Fibroblast of the aortic adventitia (primary cell): ENCODE measurements at regions not wholly inside any gene's neighbourhood (a gene's known extent, or its start where the extent isn't known, plus 50 kb on each side); places are given as distances from the start of the nearest gene placed in this dataset.
A peak's percentile ranks its signal among the peaks of the same experiment; 100 is the strongest.

Experiments
- DNase-seq: peaks from one replicate; pipeline ENCODE4 v3.0.0-alpha.2; 2010; ENCODE audit warnings: low read depth
- H3K4me3 ChIP-seq: 2 replicates; pipeline ENCODE4 v1.5.1; 2011; ENCODE audit warnings: low read depth, mild to moderate bottlenecking, control low read depth, low read length, moderate library complexity
- TF ChIP-seq, protein P1 (sequence below): IDR thresholded peaks from 2 replicates; pipeline ENCODE4 v1.5.1; 2011; ENCODE audit warnings: mild to moderate bottlenecking, low read length, control low read depth, inconsistent platforms; ENCODE audit not compliant: insufficient read depth

DNA sequence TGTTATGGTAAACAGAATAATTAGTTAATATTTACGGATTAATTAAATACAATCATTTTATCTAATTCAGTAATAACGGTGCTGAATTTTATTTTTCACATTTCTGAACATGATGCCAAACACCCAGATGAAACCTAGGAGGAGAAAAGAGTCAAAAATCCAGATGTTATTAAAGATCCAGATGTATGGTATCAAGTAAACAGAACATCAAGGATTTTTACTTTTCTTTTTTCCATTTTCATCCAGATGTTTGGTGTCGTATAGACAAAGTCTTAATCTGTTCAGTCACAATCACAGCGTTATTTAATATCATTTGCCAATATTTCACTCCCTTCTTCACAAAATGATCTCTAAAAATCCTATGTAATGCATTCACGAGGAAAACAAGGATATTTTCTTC lies 64.0 kb upstream of the NR2F2 start:
- TF ChIP-seq, protein P1, sequence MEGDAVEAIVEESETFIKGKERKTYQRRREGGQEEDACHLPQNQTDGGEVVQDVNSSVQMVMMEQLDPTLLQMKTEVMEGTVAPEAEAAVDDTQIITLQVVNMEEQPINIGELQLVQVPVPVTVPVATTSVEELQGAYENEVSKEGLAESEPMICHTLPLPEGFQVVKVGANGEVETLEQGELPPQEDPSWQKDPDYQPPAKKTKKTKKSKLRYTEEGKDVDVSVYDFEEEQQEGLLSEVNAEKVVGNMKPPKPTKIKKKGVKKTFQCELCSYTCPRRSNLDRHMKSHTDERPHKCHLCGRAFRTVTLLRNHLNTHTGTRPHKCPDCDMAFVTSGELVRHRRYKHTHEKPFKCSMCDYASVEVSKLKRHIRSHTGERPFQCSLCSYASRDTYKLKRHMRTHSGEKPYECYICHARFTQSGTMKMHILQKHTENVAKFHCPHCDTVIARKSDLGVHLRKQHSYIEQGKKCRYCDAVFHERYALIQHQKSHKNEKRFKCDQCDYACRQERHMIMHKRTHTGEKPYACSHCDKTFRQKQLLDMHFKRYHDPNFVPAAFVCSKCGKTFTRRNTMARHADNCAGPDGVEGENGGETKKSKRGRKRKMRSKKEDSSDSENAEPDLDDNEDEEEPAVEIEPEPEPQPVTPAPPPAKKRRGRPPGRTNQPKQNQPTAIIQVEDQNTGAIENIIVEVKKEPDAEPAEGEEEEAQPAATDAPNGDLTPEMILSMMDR: no peak
- H3K4me3 ChIP-seq: no peak overlapping the region
- no peak for DNase-seq

DNA sequence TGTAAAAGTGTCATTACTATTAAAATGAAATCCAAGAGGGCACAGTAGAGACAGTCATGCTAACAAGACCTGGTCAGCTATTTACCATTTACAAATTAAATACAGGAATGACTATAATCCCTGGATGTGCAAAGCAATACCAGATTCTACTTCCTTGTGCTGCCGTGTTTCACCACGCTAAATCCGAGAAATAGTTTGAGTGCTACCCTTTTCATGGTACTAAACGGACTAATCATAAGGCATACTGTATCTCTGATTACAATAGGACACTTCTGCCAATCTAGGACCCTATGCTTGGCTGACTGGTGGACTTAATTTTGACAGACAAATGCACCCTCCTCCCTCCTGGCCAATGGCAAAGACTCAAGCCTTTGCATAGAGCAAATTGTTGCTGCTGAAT lies 63.0 kb upstream of the NR2F2 start:
- TF ChIP-seq, protein P1: no peak
- no peak for DNase-seq
- H3K4me3 ChIP-seq: no peak overlapping the region

DNA sequence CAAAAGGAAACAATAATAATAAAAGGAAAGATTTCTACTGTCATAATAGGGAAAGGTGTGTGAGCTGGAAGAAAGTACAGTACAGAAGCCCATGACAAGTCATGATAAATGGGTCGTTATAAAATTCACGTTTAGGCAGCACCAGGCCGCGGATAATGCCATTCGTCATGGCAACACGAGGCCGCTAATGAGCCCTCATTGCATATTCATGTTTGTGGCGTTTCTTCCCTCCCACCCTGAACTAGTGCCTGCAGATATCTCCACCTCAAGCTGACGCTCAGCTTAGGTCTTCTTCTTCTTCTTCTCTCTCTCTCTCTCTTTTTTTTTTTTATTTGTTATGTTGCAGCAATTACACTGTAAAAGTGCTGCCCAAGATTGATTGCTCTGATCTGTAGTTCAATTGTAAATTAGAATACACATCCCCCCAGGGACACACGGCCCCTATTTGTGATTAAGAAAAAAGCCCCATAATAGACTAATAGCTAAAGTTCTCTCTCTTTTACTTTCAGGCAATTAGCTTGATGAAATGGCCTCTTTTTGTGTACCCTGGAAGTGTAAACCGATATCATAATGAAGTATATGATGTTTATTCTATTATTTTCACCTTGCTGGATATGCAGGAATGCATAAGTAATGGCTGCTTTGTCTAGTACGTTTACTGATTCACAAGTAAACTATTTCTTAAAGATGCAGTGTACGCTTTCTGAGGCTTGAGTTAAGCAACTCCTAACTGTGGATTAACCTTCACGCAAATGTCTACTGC lies 61.9 kb upstream of the NR2F2 start:
- DNase-seq: peak; percentile 40
- H3K4me3 ChIP-seq: no peak overlapping the region
- TF ChIP-seq, protein P1: no peak

DNA sequence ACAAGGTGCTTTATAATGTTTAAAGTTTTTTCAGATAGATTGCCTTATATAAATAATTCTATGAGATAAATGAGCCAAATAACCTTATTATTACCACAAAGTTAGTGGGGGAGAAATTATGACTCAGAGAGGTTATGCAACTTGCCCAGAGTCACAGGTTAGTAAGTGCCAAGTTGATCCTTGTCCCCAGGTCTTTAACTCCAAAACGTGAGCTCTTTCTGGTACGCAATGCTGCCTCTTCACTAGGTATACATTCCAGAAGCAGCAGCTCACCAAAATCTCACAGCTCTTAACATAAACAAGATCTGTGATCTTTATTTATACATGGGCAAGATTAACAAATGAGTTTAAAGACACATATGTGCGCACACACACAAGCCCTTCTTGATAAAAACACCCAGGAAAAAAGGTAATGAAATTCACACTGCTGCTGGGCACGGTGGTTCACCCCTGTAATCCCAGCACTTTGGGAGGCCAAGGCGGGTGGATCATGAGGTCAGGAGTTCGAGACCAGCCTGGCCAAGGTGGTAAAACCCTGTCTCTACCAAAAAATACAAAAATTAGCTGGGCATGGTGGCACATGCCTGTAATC lies 59.8 kb upstream of the NR2F2 start:
- H3K4me3 ChIP-seq: no peak overlapping the region
- peak; percentile 56 for DNase-seq
- TF ChIP-seq, protein P1: no peak

DNA sequence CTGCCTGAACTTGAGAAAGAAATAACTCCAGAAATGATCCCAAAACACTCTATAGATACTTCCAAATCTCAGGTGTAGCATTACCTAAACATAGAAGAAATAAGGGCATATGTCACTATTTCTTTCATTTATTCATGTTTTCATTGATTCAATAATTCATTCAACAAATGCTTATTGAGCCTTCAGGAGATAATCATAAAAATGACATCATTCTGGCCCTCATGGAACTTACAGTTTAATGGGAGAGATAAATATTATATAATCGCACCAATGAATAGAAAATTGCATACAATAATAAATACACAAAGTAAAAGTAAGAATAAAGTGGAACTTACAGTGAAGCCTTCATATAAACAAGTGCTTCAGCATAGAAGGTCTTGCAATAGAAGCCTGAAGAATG lies 58.1 kb upstream of the NR2F2 start:
- H3K4me3 ChIP-seq: no peak overlapping the region
- no peak for DNase-seq
- TF ChIP-seq, protein P1: no peak

DNA sequence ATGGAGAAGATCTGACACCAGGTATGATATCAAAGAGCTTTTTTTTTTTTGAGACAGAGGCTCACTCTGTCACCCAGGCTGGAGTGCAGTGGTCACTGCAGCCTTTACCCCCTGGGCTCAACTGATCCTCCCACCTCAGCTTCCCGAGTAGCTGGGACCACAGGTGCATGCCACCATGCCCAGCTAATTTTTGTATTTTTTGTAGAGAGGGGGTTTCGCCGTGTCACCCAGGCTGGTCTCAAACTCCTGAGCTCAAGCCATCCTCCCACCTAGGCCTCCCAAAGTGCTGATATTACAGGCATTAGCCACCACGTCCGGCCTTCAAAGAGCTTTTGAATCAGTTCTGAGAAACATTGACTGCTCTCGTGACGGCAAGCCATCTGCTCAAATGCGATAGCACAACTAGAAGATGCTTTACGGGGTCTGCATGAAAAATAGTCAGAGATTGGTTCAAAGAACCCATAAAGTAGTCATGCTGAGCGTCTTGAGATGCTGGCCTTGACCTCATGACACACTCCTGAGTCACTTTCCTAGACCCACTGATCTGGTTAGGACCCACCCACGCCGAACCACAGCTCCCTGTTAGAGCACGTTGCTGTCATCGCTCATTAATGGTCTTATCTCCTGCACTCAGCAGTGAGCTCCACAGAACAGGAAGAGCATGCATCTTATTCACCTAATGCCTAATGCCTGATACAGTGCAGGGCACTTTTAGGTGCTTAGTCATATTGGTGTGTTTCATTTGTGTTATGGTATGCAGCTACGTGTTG lies 57.0 kb upstream of the NR2F2 start:
- TF ChIP-seq, protein P1: no peak
- peak; percentile 97 for DNase-seq
- H3K4me3 ChIP-seq: no peak overlapping the region
